Activated naive CD4-positive, alpha-beta T cell treated with anti-CD3 and anti-CD28 coated beads, Interleukin-2, amount 10 ng/mL, durations not matched to agents 7 days and 5 days (primary cell): ENCODE measurements at regions not wholly inside any gene's neighbourhood (a gene's known extent, or its start where the extent isn't known, plus 50 kb on each side); places are given as distances from the start of the nearest gene placed in this dataset.
"Not testable (repeated sequence)": the region's sequence is repeated elsewhere in the genome, so short reads cannot be mapped to it uniquely, and the experiment has no call there.

ENCODE experiments used
- CTCF ChIA-PET: fragments of 350-600 bp; sonication (Branson Sonifier 250); formaldehyde crosslinking; loops from one replicate; lab custom pipeline; 2021; ENCODE audit warnings: antibody characterized with exemption; lab: Charles Lee
- DNase-seq: peaks from one replicate; pipeline ENCODE4 v3.0.0-alpha.2; 2020
- H3K27ac Mint-ChIP-seq: one replicate; pipeline ENCODE4 v1.8.0; 2021; ENCODE audit warnings: mild to moderate bottlenecking, moderate library complexity, mixed read lengths
- H3K27me3 Mint-ChIP-seq: one replicate; pipeline ENCODE4 v1.8.0; 2021; ENCODE audit warnings: mild to moderate bottlenecking, mixed read lengths
- H3K36me3 Mint-ChIP-seq: one replicate; pipeline ENCODE4 v1.8.0; 2021; ENCODE audit warnings: mixed read lengths
- H3K4me1 Mint-ChIP-seq: one replicate; pipeline ENCODE4 v1.8.0; 2021; ENCODE audit warnings: mixed read lengths
- H3K4me3 Mint-ChIP-seq: one replicate; pipeline ENCODE4 v1.8.0; 2021; ENCODE audit warnings: mild to moderate bottlenecking, moderate library complexity, mixed read lengths
- H3K9me3 Mint-ChIP-seq: one replicate; pipeline ENCODE4 v1.8.0; 2021; ENCODE audit warnings: mixed read lengths

GRCh38 chr1:212514782-212515181 lies 82.1 kb downstream of the NENF start:
- Mint-ChIP-seq H3K27ac (no peak overlapping the region), H3K36me3 (no peaks in the 10 kb centered on the region), H3K4me3 (no peak overlapping the region), H3K4me1 (peaks cover 11% of the 10 kb centered on the region), H3K27me3 (peaks cover 90% of the 10 kb centered on the region), H3K9me3 (no peaks in the 10 kb centered on the region)
- no peak for DNase-seq
- CTCF ChIA-PET: interaction anchor here (1.2 kb wide), 1 partner anchor 38 kb away, joined by 3 read pairs; no protein-coding TSS in a partner anchor

GRCh38 chr1:212515329-212515760 lies 82.6 kb downstream of the NENF start:
- Mint-ChIP-seq H3K27me3 (peaks cover 89% of the 10 kb centered on the region), H3K4me3 (no peak overlapping the region), H3K9me3 (no peaks in the 10 kb centered on the region), H3K27ac (no peak overlapping the region), H3K4me1 (peaks cover 11% of the 10 kb centered on the region), H3K36me3 (no peaks in the 10 kb centered on the region)
- DNase-seq: no peak
- CTCF ChIA-PET: interaction anchor here (1.2 kb wide), 1 partner anchor 38 kb away, joined by 3 read pairs; no protein-coding TSS in a partner anchor

GRCh38 chr1:212516012-212516411 lies 83.3 kb downstream of the NENF start:
- CTCF ChIA-PET: interaction anchor here (1.2 kb wide), 1 partner anchor 39 kb away, joined by 3 read pairs; no protein-coding TSS in a partner anchor
- H3K36me3 Mint-ChIP-seq, H3K27ac Mint-ChIP-seq, H3K4me3 Mint-ChIP-seq, DNase-seq, H3K9me3 Mint-ChIP-seq: not testable (repeated sequence)
- Mint-ChIP-seq H3K4me1 (peaks cover 11% of the 10 kb centered on the region), H3K27me3 (peaks cover 84% of the 10 kb centered on the region)

- H3K36me3 Mint-ChIP-seq: no peaks in the 10 kb centered on the region
Observed at GRCh38 chr1:212518188-212519054, 85.7 kb downstream of the NENF start.

GRCh38 chr1:212519131-212519530 lies 86.4 kb downstream of the NENF start:
- DNase-seq: no peak
- peaks cover 5% of the 10 kb centered on the region for H3K4me1 Mint-ChIP-seq
- H3K36me3 Mint-ChIP-seq: no peaks in the 10 kb centered on the region
- H3K27me3 Mint-ChIP-seq: peaks cover 64% of the 10 kb centered on the region
- no peak overlapping the region for H3K27ac Mint-ChIP-seq
- CTCF ChIA-PET: no interaction called here
- H3K4me3 Mint-ChIP-seq: no peak overlapping the region
- no peaks in the 10 kb centered on the region for H3K9me3 Mint-ChIP-seq

More at GRCh38 chr1:212518188-212519054, 85.7 kb downstream of the NENF start:
- peaks cover 68% of the 10 kb centered on the region for H3K27me3 Mint-ChIP-seq
- peaks cover 11% of the 10 kb centered on the region for H3K4me1 Mint-ChIP-seq
- CTCF ChIA-PET: no interaction called here
- H3K27ac Mint-ChIP-seq: no peak overlapping the region
- H3K9me3 Mint-ChIP-seq: no peaks in the 10 kb centered on the region
- no peak overlapping the region for H3K4me3 Mint-ChIP-seq
- DNase-seq: no peak

GRCh38 chr1:212520299-212520698 lies 87.6 kb downstream of the NENF start:
- Mint-ChIP-seq H3K4me1 (peaks cover 2% of the 10 kb centered on the region), H3K36me3 (no peaks in the 10 kb centered on the region), H3K4me3 (no peak overlapping the region), H3K9me3 (no peaks in the 10 kb centered on the region), H3K27ac (no peak overlapping the region), H3K27me3 (peaks cover 58% of the 10 kb centered on the region)
- CTCF ChIA-PET: interaction anchor here (1.0 kb wide), 1 partner anchor 43 kb away, joined by 3 read pairs; no protein-coding TSS in a partner anchor
- no peak for DNase-seq

GRCh38 chr1:212520746-212521145 lies 87.8 kb upstream of the ATF3 start:
- Mint-ChIP-seq H3K4me1 (peaks cover 1% of the 10 kb centered on the region), H3K36me3 (no peaks in the 10 kb centered on the region), H3K27ac (no peak overlapping the region), H3K27me3 (peaks cover 58% of the 10 kb centered on the region), H3K9me3 (no peaks in the 10 kb centered on the region), H3K4me3 (no peak overlapping the region)
- CTCF ChIA-PET: interaction anchor here (1.0 kb wide), 1 partner anchor 44 kb away, joined by 3 read pairs; no protein-coding TSS in a partner anchor
- DNase-seq: no peak

- Mint-ChIP-seq H3K4me3 (no peak overlapping the region), H3K27ac (no peak overlapping the region), H3K4me1 (no peaks in the 10 kb centered on the region), H3K36me3 (no peaks in the 10 kb centered on the region), H3K9me3 (no peaks in the 10 kb centered on the region), H3K27me3 (peaks cover 51% of the 10 kb centered on the region)
- CTCF ChIA-PET: interaction anchor here (1.7 kb wide), 1 partner anchor 11 kb away, joined by 4 read pairs; no protein-coding TSS in a partner anchor
- DNase-seq: no peak
Observed at GRCh38 chr1:212525479-212526110, 83.0 kb upstream of the ATF3 start.

GRCh38 chr1:212526111-212526491 lies 82.5 kb upstream of the ATF3 start:
- DNase-seq: no peak
- Mint-ChIP-seq H3K9me3 (no peaks in the 10 kb centered on the region), H3K27ac (no peak overlapping the region), H3K27me3 (peaks cover 55% of the 10 kb centered on the region), H3K36me3 (no peaks in the 10 kb centered on the region), H3K4me1 (no peaks in the 10 kb centered on the region), H3K4me3 (no peak overlapping the region)
- CTCF ChIA-PET: interaction anchor here (1.7 kb wide), 1 partner anchor 12 kb away, joined by 4 read pairs; no protein-coding TSS in a partner anchor

GRCh38 chr1:212528501-212528900 lies 80.1 kb upstream of the ATF3 start:
- H3K36me3 Mint-ChIP-seq: no peaks in the 10 kb centered on the region
- H3K27ac Mint-ChIP-seq: no peak overlapping the region
- CTCF ChIA-PET: interaction anchor here (0.9 kb wide), 1 partner anchor 52 kb away, joined by 3 read pairs; no protein-coding TSS in a partner anchor
- H3K9me3 Mint-ChIP-seq: no peaks in the 10 kb centered on the region
- no peaks in the 10 kb centered on the region for H3K4me1 Mint-ChIP-seq
- peaks cover 62% of the 10 kb centered on the region for H3K27me3 Mint-ChIP-seq
- no peak overlapping the region for H3K4me3 Mint-ChIP-seq
- DNase-seq: no peak

- no peak for DNase-seq
- no peak overlapping the region for H3K27ac Mint-ChIP-seq
Observed at GRCh38 chr1:212529211-212529741, 79.3 kb upstream of the ATF3 start.

GRCh38 chr1:212531267-212531666 lies 77.3 kb upstream of the ATF3 start:
- Mint-ChIP-seq H3K4me3 (no peak overlapping the region), H3K4me1 (peaks cover 2% of the 10 kb centered on the region), H3K27ac (no peak overlapping the region), H3K36me3 (no peaks in the 10 kb centered on the region), H3K9me3 (no peaks in the 10 kb centered on the region), H3K27me3 (peaks cover 52% of the 10 kb centered on the region)
- DNase-seq: no peak
- CTCF ChIA-PET: no interaction called here

More at GRCh38 chr1:212529211-212529741, 79.3 kb upstream of the ATF3 start:
- no peak overlapping the region for H3K4me3 Mint-ChIP-seq
- H3K36me3 Mint-ChIP-seq: no peaks in the 10 kb centered on the region
- peaks cover 63% of the 10 kb centered on the region for H3K27me3 Mint-ChIP-seq
- peaks cover 2% of the 10 kb centered on the region for H3K4me1 Mint-ChIP-seq
- CTCF ChIA-PET: interaction anchor here (0.8 to 0.9 kb wide), 2 partner anchors 8 to 53 kb away, joined by 3 to 4 read pairs; no protein-coding TSS in a partner anchor
- H3K9me3 Mint-ChIP-seq: no peaks in the 10 kb centered on the region

GRCh38 chr1:212531796-212532195 lies 76.8 kb upstream of the ATF3 start:
- CTCF ChIA-PET: no interaction called here
- no peak overlapping the region for H3K27ac Mint-ChIP-seq
- H3K27me3 Mint-ChIP-seq: peaks cover 49% of the 10 kb centered on the region
- no peaks in the 10 kb centered on the region for H3K36me3 Mint-ChIP-seq
- no peaks in the 10 kb centered on the region for H3K9me3 Mint-ChIP-seq
- no peak for DNase-seq
- H3K4me1 Mint-ChIP-seq: peaks cover 2% of the 10 kb centered on the region
- no peak overlapping the region for H3K4me3 Mint-ChIP-seq
